Stimulated activated CD4-positive, alpha-beta T cell treated with anti-CD3 and anti-CD28 coated beads, Interleukin-1b, Interleukin-23, amount 100 ng/mL, for 4 hours (primary cell): ENCODE measurements at regions not wholly inside any gene's neighbourhood (a gene's known extent, or its start where the extent isn't known, plus 50 kb on each side); places are given as distances from the start of the nearest gene placed in this dataset.

ENCODE experiments used
- DNase-seq, 2 donors: peaks; one replicate each; pipeline ENCODE4 v3.0.0-alpha.2; 2020; ENCODE audit warnings: low read depth in 2 of 2

DNA sequence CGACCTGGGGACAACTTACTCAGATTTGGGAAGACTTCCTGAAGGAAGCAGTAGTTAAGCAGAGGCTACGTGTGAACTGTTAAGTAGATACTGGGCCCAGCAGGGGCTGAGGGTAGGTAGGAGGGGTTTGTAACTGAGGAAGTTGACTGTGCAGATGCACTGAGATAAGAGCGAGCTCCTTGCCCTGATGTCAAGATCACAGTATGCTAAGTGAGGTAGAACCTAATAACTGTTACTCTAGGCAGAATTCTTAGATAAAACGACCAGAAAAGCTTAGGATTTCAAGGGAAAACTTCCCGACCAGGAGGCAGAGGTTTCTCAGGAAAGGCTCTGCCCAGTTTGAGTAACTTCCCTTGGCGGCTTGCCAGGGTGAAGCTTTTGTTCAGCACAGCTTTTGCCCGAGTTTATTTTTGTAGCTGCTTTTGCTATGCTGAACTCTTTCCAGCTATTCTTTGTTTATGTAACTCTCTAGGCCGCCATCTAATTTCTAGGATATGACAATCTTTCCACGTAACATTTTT lies 632.1 kb downstream of the DIAPH3 start:
- no peak for DNase-seq

DNA sequence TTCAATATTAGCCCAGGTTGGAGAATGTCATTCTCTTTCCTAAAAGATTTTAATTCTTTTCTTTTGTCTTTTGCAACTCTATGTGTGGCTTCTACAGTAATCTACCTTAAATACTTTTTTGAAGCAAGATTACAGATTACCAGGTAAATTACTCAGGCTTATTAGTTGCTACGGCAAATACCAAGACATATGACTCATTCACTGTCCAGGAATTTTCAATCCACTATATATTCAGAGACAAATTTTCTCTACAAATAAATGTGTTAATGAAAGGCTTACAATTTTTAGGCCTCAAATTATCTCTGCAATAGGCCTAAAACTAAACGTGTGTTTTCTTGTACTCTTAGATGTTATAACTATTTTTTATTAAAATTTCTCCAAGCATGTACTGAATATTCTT lies 631.3 kb downstream of the DIAPH3 start:
- DNase-seq = no peak

DNA sequence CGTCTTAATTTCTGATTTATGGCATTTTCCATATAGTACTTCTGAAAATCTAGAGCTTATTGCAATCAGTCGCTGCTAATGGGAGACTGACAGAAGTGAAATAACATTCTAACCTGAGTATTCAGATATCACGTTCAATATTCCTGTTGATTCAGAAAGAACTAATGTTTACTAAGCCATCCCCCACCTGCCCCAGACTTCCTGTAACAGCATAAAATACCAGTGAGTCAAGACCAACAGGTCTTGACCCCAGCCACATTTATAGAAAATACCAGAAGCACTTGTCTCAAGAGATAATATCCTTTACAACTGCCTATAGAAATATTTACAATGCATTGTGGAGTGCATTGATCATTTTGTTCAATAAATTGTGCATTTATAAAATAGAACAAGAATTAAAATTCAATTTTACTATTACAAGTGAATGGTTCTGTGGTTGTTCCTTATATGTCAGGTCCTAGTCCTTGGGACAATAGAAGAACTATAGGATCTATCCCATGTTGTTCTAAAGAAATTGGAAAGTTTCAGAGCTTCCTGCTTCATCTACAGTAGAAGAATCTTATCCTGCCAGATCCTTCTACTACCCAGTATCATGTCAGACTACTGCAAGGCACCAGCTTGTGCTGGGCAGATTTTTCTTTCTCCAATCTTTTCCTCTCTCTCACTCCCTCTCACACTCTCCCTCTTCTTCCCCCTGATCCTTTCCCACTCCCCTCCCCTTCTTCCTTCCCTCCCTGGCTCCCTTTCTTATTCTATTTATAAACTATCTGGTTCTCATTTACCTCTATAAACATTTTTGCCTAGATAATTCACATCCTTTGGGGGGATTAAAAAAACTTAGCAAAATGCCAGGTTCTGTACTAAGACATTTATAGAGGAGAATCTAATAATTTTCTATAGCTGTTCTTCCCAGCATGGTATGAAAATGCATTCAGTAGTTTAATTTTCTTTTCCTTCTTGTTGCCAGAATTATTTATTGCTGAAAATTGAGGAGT lies 629.9 kb downstream of the DIAPH3 start:
- no peak for DNase-seq

DNA sequence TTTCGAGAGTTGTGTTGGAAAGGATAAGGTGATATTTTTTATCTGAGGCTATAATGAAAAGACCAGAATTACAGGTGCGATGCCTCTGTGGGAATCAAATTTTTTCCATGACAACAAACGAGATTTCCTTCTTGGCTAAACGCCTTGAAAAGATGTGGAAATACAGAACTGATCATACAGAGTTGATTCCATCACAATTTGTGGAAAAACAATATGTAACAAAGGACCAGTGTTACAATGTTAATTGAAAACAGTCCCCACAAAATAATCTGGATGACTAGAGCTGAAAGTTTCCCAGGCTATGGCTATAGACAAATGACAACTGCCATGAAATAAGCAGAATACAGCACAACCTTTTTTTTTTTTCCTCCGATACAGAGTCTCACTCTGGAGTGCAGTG lies 628.9 kb downstream of the DIAPH3 start:
- no peak for DNase-seq

DNA sequence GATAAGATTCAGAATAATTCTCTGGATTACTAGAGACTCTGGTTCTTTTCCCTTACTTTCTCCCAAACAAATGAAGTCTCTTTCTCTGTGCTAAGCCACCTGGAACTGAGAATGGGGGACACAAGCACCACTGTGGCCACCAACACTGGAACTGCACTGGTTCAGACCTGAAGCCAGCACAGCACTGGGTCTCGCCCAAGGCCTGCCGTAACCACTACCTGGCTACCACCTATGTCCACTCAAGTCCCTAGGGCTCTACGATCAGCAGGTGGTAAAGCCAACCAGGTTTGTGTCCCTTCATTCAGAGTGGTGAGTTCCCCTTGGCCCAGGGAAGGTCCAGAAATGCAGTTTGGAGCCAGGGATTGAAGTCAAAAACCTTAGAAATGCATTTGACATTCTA lies 626.2 kb downstream of the DIAPH3 start:
- no peak for DNase-seq

DNA sequence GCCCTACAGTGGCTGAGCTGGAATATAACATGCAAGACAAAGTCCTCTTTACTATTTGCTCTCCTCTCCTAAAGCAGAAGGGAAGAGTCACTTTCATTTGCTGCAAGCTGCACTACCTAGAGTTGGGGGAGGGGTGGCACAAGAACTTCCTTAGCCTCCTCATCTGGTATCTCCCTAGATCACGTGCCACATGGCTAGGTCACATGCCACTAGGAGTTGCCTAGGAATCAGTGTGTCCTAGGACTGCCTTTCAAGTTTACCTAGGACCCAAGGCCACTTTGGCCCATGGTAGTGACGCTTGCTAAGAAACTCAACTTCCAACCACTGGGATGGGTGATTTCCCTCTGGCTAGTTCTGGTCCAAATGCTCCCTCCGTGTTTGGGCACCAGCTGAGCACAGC lies 625.2 kb downstream of the DIAPH3 start:
- DNase-seq = no peak

DNA sequence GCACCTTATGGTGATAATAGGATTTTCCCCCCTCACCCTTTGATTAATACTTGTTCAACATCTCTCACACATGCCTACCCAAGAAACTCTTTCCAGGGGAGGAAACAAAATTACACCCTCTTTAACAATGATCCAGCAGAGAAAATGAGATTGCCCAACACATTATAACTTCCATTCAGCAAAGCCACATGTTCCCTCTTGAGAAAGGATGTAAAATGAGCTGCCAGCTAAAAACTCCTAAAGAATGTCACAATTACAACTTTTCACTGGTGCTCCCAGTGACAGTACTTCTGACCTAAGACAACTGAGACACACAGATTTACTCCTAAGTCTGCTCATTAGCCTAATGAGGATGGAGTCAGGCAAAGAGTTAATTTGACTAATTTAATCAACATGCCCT lies 621.4 kb downstream of the DIAPH3 start:
- DNase-seq = no peak

DNA sequence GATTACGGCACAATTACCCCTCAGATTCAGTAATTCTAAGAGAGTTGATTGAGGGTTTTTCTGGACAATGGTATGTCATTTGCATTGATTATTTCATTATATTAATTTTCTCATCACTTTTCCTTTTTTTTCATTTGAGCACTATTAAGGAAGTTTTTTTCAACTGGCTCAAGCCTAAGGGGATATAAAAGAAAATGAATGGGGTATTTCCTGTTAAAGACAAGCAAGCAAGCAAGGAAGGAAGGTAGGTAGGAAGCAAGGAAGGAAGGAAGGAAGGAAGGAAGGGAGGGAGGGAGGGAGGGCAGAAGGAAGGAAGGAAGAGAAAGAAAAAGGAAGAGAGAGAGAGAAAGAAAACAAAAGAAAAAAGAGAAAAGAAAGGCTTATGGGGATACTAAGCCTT lies 620.3 kb downstream of the DIAPH3 start:
- DNase-seq = no peak

DNA sequence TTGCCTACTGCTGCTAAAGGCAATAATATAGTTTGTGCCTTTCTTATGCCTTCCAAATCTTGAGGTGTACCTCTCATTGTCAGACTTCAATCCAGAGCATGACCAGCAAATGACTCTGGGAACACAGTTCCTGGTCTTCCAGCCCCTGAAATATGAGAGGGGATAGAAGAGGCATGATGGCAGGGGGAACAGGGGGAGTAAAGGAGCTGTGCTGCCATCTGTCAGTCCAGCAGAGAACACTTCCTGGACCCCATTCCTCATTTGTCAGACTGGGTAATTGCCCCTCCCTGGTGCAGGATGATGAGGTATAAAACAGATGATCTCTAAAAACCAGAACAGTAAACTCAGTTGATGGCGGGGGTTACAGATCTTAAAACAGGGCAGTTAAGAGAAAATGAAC lies 618.7 kb downstream of the DIAPH3 start:
- DNase-seq = no peak

DNA sequence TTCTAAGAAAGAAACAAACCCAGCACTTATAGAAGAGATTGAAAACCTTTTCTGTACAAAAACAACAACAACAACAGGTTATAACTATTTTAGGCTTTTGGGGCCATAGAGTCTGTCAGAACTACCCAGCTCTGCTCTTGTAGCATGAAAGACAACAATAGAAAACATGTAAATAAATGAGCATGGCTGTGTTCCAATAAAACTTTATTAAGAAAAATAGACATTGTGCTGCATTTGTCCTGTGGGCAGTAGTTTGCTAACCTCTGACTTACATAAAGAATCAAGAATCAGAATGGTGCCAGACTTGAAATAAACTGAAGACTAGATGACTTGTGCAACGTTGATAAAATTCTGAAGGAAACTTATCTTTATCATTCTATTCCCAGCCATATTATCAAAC lies 617.5 kb downstream of the DIAPH3 start:
- DNase-seq = no peak

DNA sequence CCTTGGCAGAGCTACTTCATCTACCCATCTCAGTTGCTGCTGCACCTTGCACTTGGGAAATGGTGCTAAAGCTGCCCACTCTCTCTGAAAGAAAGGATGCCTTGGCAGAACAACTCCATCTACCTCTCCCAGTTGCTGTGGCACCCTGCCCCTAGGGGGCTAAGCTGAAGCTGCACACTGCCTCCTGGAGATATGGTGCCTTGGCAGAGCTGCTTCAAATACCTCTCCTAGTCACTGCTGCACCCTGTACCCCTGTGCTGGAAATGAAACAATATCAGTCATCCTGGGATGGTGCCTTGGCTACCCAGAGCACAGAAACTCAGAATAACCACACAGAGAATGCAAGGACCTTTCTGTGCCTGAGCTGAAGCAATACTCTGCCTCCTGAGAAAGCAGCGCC lies 615.8 kb downstream of the DIAPH3 start:
- DNase-seq = no peak

DNA sequence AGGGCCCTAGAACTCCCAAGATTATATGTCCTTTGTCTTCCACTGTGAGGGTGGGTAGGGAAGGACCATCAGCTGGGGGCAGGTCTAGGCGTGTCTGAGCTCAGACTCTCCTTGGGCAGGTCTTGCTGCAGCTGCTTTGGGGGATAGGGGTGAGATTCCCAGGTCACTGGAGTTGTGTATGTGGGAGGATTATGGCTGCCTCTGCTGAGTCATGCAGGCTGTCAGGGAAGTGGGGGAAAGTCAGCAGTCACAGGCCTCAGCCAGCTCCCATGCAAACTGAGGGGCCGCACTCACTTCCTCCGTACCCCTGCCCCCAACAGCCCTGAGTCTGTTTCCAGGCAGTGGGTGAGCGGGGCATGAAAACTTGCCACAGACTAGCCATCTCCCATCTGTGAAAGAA lies 600.8 kb downstream of the DIAPH3 start:
- no peak for DNase-seq

DNA sequence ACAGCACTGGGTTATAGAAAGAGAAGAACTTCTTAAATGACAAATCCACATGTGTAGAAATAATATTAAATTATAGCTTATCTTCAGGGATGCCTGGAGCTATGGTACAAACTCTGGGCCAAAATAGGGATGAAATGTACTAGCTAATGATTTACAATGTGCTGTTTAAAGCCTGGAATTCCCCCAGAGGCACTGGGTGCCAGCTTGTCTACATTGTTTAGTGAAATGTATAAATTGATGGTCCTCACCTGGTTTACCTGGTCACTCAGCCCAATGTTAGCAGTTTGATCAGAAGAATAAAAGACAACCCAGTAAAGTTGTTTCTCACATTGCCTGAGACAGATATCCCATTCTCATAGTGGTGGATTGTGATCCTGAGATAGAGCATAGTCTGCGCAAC lies 597.2 kb downstream of the DIAPH3 start:
- DNase-seq = no peak

DNA sequence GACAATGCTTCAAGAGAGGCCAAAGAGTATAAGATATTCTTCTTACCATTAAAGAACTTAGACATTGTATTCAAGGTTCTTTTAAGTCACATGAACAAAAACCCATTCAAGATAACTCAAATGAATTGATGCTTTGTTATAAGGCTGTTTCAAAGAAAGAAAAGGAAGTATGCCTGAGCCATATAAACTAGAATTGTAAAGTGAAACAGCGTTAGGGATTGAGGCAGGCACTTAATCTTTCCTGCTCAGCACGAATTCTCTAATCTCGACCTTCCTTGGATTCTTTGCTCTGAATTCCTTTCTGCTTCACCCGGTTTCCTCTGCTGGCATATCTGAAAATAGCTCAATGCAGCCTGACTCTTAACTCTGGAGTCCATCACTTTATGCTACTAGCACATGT lies 595.4 kb downstream of the DIAPH3 start:
- DNase-seq = no peak

DNA sequence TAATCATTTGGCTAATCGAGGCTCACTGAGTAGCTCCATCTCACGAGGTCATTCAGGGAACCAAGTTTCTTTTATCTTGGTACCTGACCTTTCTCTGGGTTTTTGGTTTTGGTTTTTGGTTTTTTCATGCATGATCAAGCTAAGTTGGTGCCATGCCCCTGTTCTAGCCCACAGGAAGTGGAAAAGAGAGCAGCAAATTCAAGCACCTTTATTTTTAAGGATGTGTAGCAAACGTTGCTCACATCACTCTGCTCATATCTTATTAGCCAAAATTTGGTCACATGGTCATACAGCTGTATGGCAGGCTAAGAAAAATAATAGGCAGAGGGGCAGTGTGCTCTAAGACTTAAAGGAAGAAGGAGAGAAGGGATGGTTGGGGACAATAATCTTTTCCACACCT lies 593.5 kb downstream of the DIAPH3 start:
- no peak for DNase-seq

DNA sequence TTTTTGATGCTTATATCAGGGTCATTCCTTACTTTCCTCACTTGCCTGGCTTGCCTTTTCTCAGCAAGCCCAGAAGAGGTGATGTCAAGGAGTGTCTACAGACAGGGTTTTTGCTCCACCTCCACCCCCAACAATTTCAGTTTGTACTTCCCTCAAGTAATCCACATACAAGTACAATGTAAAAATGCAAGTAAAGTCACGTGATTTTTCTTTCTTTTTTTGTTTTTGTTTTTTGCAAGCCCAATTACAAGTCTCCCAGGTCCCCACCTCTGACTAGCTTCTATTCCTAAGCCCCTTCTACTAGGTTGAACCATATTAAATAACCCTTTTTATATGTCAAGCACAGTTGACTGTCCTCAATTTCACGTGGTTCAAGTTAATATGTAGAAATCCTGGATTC lies 579.6 kb downstream of the DIAPH3 start:
- no peak for DNase-seq

DNA sequence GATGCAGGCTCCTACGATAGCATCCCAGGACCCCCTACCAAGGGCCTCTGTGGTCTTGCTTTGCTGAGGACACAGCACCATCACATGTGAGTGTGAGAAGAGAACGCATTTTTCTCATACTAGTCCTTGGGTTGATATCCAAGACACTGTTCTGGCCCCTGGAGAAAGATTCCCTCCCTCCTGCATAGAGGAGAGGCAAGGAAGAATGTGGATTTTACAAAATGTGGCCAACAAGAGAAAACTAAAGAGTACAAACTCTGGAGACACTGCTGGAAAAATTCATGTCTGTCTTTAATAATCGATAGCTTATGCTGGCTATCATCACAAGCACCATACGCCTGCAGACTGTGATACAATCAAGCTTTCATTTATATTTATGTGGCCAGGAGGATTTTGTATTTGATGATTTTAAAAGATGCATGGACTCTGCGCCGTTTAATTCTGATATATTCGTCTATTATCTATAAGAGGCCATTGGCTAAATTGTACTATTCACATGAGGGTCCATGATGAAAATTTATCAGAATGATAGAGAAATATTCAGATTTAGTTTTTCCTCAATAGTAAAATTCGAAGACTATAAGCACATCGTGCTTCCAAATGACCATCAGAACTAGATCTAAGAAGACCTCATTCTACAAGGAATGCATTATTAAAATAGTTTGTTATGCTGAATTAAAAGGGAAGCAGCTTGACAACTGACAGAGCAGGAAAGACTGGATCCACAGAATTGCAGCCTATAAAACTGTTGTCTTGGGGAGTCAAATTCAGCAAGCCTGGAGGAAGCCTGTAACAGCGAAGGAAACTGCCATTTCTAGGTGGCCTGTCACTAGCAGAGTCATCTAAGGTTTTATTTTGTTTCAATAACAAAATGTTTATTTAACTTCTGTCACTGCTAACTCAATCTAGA lies 578.7 kb downstream of the DIAPH3 start:
- DNase-seq = no peak

DNA sequence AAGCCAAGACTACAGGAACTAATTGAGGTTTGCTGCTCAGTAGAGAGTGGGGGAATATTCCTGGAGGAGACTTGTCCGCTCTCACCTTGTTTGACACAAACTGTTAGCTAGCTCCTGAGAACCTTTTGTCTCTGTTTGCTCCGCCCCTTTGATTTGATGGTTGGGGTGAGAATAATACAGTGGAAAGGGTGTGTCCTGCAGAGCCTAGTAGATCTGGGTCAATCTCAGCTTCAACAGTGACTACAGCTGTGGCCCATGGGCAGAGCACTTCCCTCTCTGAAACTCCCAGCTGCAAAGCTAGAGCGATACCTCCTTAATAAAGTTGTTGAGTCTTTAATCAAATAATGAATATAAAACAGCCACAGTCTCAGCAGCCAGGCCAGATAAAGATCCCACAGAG lies 576.7 kb downstream of the DIAPH3 start:
- DNase-seq = no peak

DNA sequence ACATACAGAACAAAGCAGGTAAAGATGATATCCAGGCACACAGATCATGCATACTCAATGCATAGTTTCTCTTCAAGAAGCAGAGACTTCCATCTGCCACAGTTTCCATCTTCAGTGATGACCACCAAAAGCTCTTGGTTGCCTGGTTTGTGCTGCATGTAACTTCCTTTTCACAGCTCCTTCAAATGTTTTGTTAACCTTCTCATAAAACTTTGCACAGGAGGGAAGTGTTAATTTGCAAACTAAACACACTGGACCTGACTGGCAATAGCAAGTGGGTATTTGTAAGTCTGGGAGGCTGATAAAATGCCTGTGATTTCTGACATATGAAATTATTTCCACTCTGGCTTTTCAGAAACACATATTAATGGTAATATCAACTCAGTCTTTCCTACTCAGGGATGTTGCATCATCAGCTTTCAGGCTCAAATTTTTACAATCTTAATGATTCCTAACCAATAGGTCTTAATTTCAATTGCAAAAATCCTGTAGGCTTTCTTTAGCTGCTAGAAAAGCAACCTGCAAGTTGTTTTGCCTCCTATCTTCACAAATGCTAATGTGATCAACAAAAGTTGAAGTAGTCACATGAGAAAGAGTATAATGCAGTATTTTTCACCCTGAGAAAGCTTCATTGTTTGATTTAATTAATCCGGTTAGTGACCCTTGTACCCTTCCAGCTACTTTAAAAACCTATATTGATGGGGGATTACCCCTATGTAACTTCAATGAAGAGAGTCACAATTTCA lies 575.6 kb downstream of the DIAPH3 start:
- no peak for DNase-seq

DNA sequence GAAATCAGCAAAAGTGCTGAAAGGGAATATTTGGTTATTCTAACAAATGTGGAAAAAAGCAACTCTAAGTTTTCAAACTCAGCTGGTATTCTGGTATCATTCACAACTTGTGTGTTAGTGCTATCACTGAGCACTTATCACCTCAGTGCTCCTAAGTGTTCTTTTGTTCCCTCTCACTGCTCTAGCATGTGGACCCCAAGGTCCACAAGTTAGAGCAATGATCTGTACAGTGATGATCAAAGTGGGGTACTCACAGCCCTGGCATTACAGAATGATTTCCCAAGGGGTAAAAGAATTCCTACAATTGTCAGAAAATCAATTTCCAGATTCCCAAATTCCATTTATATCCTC lies 575.0 kb downstream of the DIAPH3 start:
- DNase-seq = no peak

DNA sequence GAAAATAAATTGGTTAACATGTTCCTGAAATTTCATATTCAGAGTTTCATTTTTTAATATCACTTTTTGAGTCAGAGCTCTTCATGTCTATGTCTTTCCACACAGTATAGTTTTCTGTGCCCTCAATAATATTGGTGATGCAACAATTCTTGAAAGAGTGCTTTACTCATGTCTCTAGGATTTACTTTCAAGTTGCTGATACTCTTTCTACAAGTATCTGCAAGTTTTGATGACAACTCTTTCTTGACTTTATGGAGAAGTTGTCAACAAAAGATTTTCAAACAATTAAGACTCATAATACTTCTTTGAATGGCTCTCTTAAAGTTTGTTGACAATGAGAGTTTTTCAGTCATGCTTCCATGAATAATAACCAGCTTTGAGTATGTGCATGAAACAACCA lies 561.7 kb downstream of the DIAPH3 start:
- DNase-seq = no peak

DNA sequence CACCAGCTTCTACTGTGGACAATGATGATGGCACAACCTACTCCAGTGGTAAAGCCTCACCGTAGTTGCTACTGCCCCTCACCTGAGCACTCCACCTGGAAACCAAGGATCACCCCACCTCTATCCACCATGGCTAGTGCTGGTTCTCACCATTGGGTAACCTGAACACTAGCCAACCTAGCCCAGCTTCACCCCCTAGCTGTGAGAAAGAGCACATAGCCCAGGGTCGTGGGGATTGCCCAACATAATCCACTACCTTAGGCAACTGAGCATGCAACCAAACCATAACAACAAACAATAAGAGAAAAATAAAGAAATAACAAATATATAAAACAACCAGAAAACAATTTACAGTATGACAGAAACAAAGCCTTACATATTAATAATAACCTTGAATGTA lies 560.1 kb downstream of the DIAPH3 start:
- no peak for DNase-seq
